ENCODE measurements at regions not wholly inside any gene's neighbourhood (a gene's known extent, or its start where the extent isn't known, plus 50 kb on each side); places are given as distances from the start of the nearest gene placed in this dataset.

DNA sequence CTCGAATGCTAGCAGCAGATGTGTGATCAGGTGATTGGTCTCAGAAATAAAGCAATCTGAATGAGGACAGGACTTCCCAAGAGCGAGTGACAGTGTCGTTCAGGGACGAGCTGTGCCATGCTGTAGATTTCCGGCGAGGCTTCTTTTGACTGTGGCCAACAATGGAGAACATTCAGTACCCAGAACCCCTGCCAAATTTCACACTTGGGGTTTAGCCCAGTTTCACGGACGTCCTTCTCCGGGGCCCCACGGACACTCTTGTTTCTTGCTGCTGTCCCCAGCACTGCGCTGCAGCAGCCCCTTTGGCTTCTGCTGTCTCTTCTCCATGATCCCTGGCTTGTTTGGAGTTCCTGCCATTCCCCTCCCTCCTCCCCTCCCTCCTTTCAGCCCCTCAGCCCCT is 115.1 kb upstream of the GRAMD1B start:
- H3K27ac Mint-ChIP-seq (ENCODE audit: unreplicated experiment), result no peak overlapping the region
- no peaks in the 10 kb centered on the region for H3K27me3 Mint-ChIP-seq (ENCODE audit: unreplicated experiment)
- DNase-seq, result no peak
- no peak overlapping the region for H3K4me3 Mint-ChIP-seq (ENCODE audit: low read depth, unreplicated experiment)
- H3K4me1 Mint-ChIP-seq (ENCODE audit: low read depth, unreplicated experiment), result no peaks in the 10 kb centered on the region
- no TSS peak for BruUV-seq (replicated peaks)
- no peaks in the 10 kb centered on the region for H3K9me3 Mint-ChIP-seq (ENCODE audit: low read depth, unreplicated experiment)
- intact Hi-C loops (cut with micrococcal nuclease; ENCODE audit: unreplicated experiment), result no loop called here
- TF ChIP-seq, protein P1, sequence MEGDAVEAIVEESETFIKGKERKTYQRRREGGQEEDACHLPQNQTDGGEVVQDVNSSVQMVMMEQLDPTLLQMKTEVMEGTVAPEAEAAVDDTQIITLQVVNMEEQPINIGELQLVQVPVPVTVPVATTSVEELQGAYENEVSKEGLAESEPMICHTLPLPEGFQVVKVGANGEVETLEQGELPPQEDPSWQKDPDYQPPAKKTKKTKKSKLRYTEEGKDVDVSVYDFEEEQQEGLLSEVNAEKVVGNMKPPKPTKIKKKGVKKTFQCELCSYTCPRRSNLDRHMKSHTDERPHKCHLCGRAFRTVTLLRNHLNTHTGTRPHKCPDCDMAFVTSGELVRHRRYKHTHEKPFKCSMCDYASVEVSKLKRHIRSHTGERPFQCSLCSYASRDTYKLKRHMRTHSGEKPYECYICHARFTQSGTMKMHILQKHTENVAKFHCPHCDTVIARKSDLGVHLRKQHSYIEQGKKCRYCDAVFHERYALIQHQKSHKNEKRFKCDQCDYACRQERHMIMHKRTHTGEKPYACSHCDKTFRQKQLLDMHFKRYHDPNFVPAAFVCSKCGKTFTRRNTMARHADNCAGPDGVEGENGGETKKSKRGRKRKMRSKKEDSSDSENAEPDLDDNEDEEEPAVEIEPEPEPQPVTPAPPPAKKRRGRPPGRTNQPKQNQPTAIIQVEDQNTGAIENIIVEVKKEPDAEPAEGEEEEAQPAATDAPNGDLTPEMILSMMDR (IDR thresholded peaks at IDR 0.05; ENCODE audit: unreplicated experiment), result no peak
- CTCF ChIA-PET, result no interaction called here
- H3K36me3 Mint-ChIP-seq (ENCODE audit: insufficient read depth, unreplicated experiment), result no peaks in the 10 kb centered on the region

DNA sequence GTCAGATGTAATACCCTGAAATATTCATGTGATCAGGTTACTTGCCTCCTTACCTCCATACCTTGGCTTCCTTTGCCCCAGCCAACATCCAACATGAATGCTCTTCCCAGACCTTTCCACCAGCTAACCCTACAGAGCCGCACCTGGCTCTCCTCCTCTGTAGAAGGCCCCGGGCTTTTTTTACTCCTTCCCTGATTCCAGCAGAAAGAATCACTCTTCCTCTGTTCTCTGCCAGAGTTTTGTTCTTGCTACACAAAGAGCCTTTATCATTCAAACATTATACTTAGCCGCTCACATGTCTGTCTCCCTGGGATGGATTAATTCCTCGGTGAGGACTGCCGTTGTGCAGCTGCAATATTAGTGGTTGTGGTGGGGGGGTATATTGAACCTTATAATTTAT is 116.8 kb upstream of the GRAMD1B start:
- CTCF ChIA-PET, result no interaction called here
- no peaks in the 10 kb centered on the region for H3K36me3 Mint-ChIP-seq (ENCODE audit: insufficient read depth, unreplicated experiment)
- H3K27ac Mint-ChIP-seq (ENCODE audit: unreplicated experiment), result no peak overlapping the region
- intact Hi-C loops (cut with micrococcal nuclease; ENCODE audit: unreplicated experiment), result no loop called here
- no peaks in the 10 kb centered on the region for H3K27me3 Mint-ChIP-seq (ENCODE audit: unreplicated experiment)
- DNase-seq, result no peak
- no peak overlapping the region for H3K4me3 Mint-ChIP-seq (ENCODE audit: low read depth, unreplicated experiment)
- TF ChIP-seq, protein P1 (IDR thresholded peaks at IDR 0.05; ENCODE audit: unreplicated experiment), result no peak
- no TSS peak for BruUV-seq (replicated peaks)
- no peaks in the 10 kb centered on the region for H3K4me1 Mint-ChIP-seq (ENCODE audit: low read depth, unreplicated experiment)
- H3K9me3 Mint-ChIP-seq (ENCODE audit: low read depth, unreplicated experiment), result no peaks in the 10 kb centered on the region

DNA sequence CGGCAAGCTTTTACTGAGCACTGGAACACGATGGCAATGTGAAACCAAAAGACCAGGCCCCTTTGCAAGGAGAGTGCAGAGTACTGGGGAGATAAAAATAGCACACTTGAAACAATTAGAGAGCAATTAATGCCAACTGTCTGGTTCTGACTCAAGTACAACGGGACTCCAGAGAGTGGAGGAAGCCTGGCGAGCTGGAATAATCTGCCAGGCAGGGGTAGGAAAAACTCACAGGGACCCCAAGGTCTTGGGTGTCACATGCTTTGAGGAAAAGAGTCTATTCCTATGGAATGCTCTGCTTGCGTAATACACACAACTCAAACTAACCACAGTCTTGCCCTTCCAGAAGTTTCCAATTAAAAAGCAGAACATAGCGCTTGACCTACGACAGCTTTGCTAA is 113.0 kb upstream of the CLMP start:
- BruUV-seq (replicated peaks), result no TSS peak
- CTCF ChIA-PET, result no interaction called here
- no peak overlapping the region for H3K27ac Mint-ChIP-seq (ENCODE audit: unreplicated experiment)
- H3K27me3 Mint-ChIP-seq (ENCODE audit: unreplicated experiment), result peaks cover 17% of the 10 kb centered on the region
- intact Hi-C loops (cut with micrococcal nuclease; ENCODE audit: unreplicated experiment), result no loop called here
- no peaks in the 10 kb centered on the region for H3K9me3 Mint-ChIP-seq (ENCODE audit: low read depth, unreplicated experiment)
- H3K4me3 Mint-ChIP-seq (ENCODE audit: low read depth, unreplicated experiment), result no peak overlapping the region
- DNase-seq, result no peak
- H3K36me3 Mint-ChIP-seq (ENCODE audit: insufficient read depth, unreplicated experiment), result no peaks in the 10 kb centered on the region
- TF ChIP-seq, protein P1 (IDR thresholded peaks at IDR 0.05; ENCODE audit: unreplicated experiment), result no peak
- no peaks in the 10 kb centered on the region for H3K4me1 Mint-ChIP-seq (ENCODE audit: low read depth, unreplicated experiment)

DNA sequence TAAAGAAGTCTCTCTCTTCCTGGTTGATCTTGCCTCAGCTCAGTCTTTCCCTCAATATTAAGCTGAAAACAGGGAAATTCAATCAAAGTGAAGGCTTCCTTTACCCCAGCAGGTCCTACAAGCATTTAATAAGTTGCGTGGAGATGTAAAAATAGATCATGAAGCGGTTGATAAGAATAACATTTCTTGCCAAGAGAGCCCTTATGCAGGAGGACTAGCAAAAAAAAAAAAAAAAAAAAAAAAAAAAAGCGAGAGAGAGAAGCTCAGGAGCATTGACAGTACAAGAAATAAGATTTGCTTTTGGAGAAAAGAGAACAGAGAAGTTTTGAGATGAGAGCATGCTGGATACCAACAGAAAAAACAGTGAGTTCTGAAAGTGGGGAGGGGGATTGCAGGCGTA is 112.2 kb upstream of the CLMP start:
- peaks cover 25% of the 10 kb centered on the region for H3K27me3 Mint-ChIP-seq (ENCODE audit: unreplicated experiment)
- intact Hi-C loops (cut with micrococcal nuclease; ENCODE audit: unreplicated experiment), result no loop called here
- no peaks in the 10 kb centered on the region for H3K9me3 Mint-ChIP-seq (ENCODE audit: low read depth, unreplicated experiment)
- TF ChIP-seq, protein P1 (IDR thresholded peaks at IDR 0.05; ENCODE audit: unreplicated experiment), result no peak
- H3K4me1 Mint-ChIP-seq (ENCODE audit: low read depth, unreplicated experiment), result no peaks in the 10 kb centered on the region
- no TSS peak for BruUV-seq (replicated peaks)
- CTCF ChIA-PET, result no interaction called here
- H3K4me3 Mint-ChIP-seq (ENCODE audit: low read depth, unreplicated experiment), result no peak overlapping the region
- H3K27ac Mint-ChIP-seq (ENCODE audit: unreplicated experiment), result no peak overlapping the region
- H3K36me3 Mint-ChIP-seq (ENCODE audit: insufficient read depth, unreplicated experiment), result no peaks in the 10 kb centered on the region
- DNase-seq, result no peak

DNA sequence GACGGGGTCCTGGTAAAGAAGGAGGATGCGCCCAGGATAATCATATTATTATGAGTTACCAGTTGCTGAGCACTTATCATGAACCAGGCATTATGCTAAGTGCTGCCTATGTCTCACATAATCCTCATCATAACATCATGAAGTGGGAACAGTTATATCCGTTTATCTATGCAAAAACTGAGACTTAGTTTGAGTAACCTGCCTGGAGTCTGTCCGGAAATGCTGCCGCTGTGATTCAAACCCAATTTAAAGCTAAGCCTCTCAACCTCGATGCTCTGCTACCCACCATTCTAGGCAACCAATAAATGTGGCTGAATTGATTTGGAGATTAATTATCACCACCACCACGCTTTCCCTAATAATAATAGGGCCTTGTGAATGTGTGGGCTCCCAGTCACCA is 111.5 kb upstream of the CLMP start:
- CTCF ChIA-PET, result no interaction called here
- TF ChIP-seq, protein P1 (IDR thresholded peaks at IDR 0.05; ENCODE audit: unreplicated experiment), result no peak
- Mint-ChIP-seq H3K27me3 (ENCODE audit: unreplicated experiment) (peaks cover 32% of the 10 kb centered on the region), H3K9me3 (ENCODE audit: low read depth, unreplicated experiment) (no peaks in the 10 kb centered on the region), H3K4me1 (ENCODE audit: low read depth, unreplicated experiment) (no peaks in the 10 kb centered on the region), H3K27ac (ENCODE audit: unreplicated experiment) (no peak overlapping the region), H3K4me3 (ENCODE audit: low read depth, unreplicated experiment) (no peak overlapping the region), H3K36me3 (ENCODE audit: insufficient read depth, unreplicated experiment) (no peaks in the 10 kb centered on the region)
- no TSS peak for BruUV-seq (replicated peaks)
- intact Hi-C loops (cut with micrococcal nuclease; ENCODE audit: unreplicated experiment), result no loop called here
- no peak for DNase-seq
